K562 (cell line): ENCODE measurements at regions not wholly inside any gene's neighbourhood (a gene's known extent, or its start where the extent isn't known, plus 50 kb on each side); places are given as distances from the start of the nearest gene placed in this dataset.

Source experiments
- ATAC-seq: fragments of 200-7000 bp; cut with Tn5 transposase; 3 replicates; pipeline ENCODE4 v1.9.1; 2020; ENCODE audit warnings: moderate library complexity
- BruUV-seq: library from RNA; stranded (reverse); fragments of 400-500 nt; replicated peaks from 2 replicates; lab custom pipeline; 2021; lab: Mats Ljungman, UMichigan
- CTCF ChIA-PET: fragments of 300-600 bp; formaldehyde crosslinking; extraction: SDS; loops from one replicate; lab custom pipeline; 2021; ENCODE audit warnings: low intra/inter-chr PET ratio; lab: Yijun Ruan, JAX
- POLR2A ChIA-PET: fragments of 300-600, 350-650 bp; sonication (Branson Sonifier 250); formaldehyde crosslinking; extraction: SDS; loops from one replicate; lab custom pipeline; 2021; ENCODE audit warnings: antibody characterized with exemption, inconsistent platforms; lab: Yijun Ruan, JAX
- DNase-seq, 4 experiments: peaks; one replicate each; pipeline versions ENCODE4 v3.0.0 to v3.0.0-alpha.2; 2011 to 2018; ENCODE audit warnings: low spot score in 3 of 4, mixed read lengths in 3 of 4; ENCODE audit errors: extremely low read depth in 1 of 4
- FAIRE-seq: peaks from 2 replicates; lab custom pipeline; 2011; peaks lifted over from hg19 to GRCh38; lab: Jason Lieb, UNC
- H2AFZ ChIP-seq: 2 replicates; pipeline ENCODE4 v1.6.0; 2011; ENCODE audit warnings: low read depth, low read length, control low read depth, inconsistent platforms
- H3K27ac ChIP-seq: fragments of 200-600 bp; 3 replicates; pipeline ENCODE4 v1.8.0; 2011; ENCODE audit warnings: low read depth, mild to moderate bottlenecking, control low read depth, inconsistent platforms, low read length, moderate library complexity, mixed read lengths; ENCODE audit errors: extremely low read depth
- H3K27me3 ChIP-seq, 2 experiments: fragments of 300-600 bp in 1 of 2; 2 replicates in 1 of 2; 3 replicates in 1 of 2; pipeline versions ENCODE4 v1.6.0 to v1.8.0; 2011; ENCODE audit warnings: inconsistent platforms in 2 of 2, low read length in 2 of 2, mild to moderate bottlenecking in 1 of 2, mixed read lengths in 1 of 2, moderate library complexity in 1 of 2; ENCODE audit not compliant: control insufficient read depth in 2 of 2, insufficient read depth in 2 of 2
- H3K36me3 ChIP-seq: fragments of 300-600 bp; 3 replicates; pipeline ENCODE4 v1.8.0; 2011; ENCODE audit warnings: mild to moderate bottlenecking, low read length, inconsistent platforms; ENCODE audit not compliant: control insufficient read depth, insufficient read depth
- H3K4me1 ChIP-seq, 2 experiments: fragments of 200-600 bp in 1 of 2; replicated peaks in 1 of 2; 2 replicates in 1 of 2; 3 replicates in 1 of 2; pipeline versions ENCODE4 v1.5.1 to v1.8.0; 2011; ENCODE audit warnings: inconsistent platforms in 2 of 2, low read length in 2 of 2, mild to moderate bottlenecking in 1 of 2, mixed read lengths in 1 of 2, moderate library complexity in 1 of 2; ENCODE audit not compliant: control insufficient read depth in 2 of 2, insufficient read depth in 2 of 2
- H3K4me2 ChIP-seq: 2 replicates; pipeline ENCODE4 v1.6.1; 2011; ENCODE audit warnings: low read length, control low read depth, inconsistent platforms, mixed read lengths; ENCODE audit not compliant: insufficient read depth
- H3K4me3 ChIP-seq: fragments of 200-600 bp; sonication (generic), shearing (Covaris generic); 2 replicates; pipeline ENCODE4 v1.5.1; 2016; ENCODE audit warnings: control low read depth, inconsistent platforms
- H3K79me2 ChIP-seq: fragments of 200-600 bp; 3 replicates; pipeline ENCODE4 v1.8.0; 2011; ENCODE audit warnings: low read length, inconsistent platforms; ENCODE audit not compliant: control insufficient read depth, insufficient read depth
- H3K9ac ChIP-seq, 2 experiments: 2 replicates each; pipeline versions ENCODE4 v1.6.0 to v1.6.1; 2011; ENCODE audit warnings: low read depth in 2 of 2, low read length in 2 of 2, control low read depth in 1 of 2, inconsistent platforms in 1 of 2, mild to moderate bottlenecking in 1 of 2, mixed read lengths in 1 of 2; ENCODE audit not compliant: insufficient read depth in 1 of 2
- H3K9me1 ChIP-seq: one replicate; pipeline ENCODE4 v1.6.0; 2011; ENCODE audit warnings: inconsistent platforms, mild to moderate bottlenecking, low read length, moderate library complexity; ENCODE audit not compliant: control insufficient read depth, insufficient read depth
- H3K9me3 ChIP-seq: replicated peaks from 2 replicates; pipeline ENCODE4 v1.5.1; 2011; ENCODE audit warnings: low read depth, low read length, inconsistent platforms; ENCODE audit not compliant: control insufficient read depth, insufficient read depth
- H4K20me1 ChIP-seq: replicated peaks from 2 replicates; pipeline ENCODE4 v1.6.1; 2011; ENCODE audit warnings: low read length, inconsistent platforms, mixed read lengths; ENCODE audit not compliant: control insufficient read depth, insufficient read depth
- ARID2 ChIP-seq: fragments of 450-650 bp; IDR thresholded peaks from 2 replicates; pipeline ENCODE4 v1.6.1; 2017; ENCODE audit warnings: antibody characterized with exemption, mild to moderate bottlenecking
- BHLHE40 ChIP-seq: IDR thresholded peaks from 2 replicates; pipeline ENCODE4 v1.6.1; 2011; ENCODE audit warnings: low read length, improper control_type of control experiment
- CBX8 ChIP-seq: fragments of 200-600 bp; sonication (generic); IDR thresholded peaks from 2 replicates; pipeline ENCODE4 v1.6.1; 2012; ENCODE audit warnings: borderline replicate concordance, mixed run types, low read depth, mild to moderate bottlenecking, moderate library complexity, mixed read lengths, low read length, control low read depth, inconsistent platforms; ENCODE audit not compliant: poor library complexity, severe bottlenecking; ENCODE audit errors: extremely low read depth
- CHCHD3 ChIP-seq: fragments of 250-450 bp; sonication (Bioruptor Pico); IDR thresholded peaks from 2 replicates; pipeline ENCODE4 v2.1.2; 2022; ENCODE audit warnings: mild to moderate bottlenecking
- DDX20 ChIP-seq: fragments of 450-650 bp; IDR thresholded peaks from 2 replicates; pipeline ENCODE4 v1.6.1; 2016; ENCODE audit warnings: missing genetic modification characterization, low read depth, mild to moderate bottlenecking, missing compliant biosample characterization, moderate library complexity
- NCOA1 ChIP-seq: fragments of 450-650 bp; IDR thresholded peaks from 2 replicates; pipeline ENCODE4 v1.6.1; 2016; ENCODE audit warnings: low read depth
- SRSF1 ChIP-seq: fragments of 200-400 bp; formaldehyde crosslinking; IDR thresholded peaks from 2 replicates; pipeline ENCODE4 v1.6.1; 2017; ENCODE audit warnings: mild to moderate bottlenecking, low read depth, low read length, moderate library complexity
- ZNF316 ChIP-seq: fragments of 450-650 bp; IDR thresholded peaks from 2 replicates; pipeline ENCODE4 v1.6.1; 2016
- ZNF583 ChIP-seq: fragments of 250-450 bp; sonication (Bioruptor Pico); IDR thresholded peaks from 2 replicates; pipeline ENCODE4 v1.4.0; 2020
- WGBS: fragments of 100-300 bp; shearing (Covaris generic); methylation state at CpG from one replicate; pipeline ENCODE4 v1.1.6; 2016; ENCODE audit warnings: low coverage, mixed read lengths; ENCODE audit not compliant: insufficient coverage; ENCODE audit errors: missing lambda C conversion rate; 5-methylcytosine and 5-hydroxymethylcytosine counted together
- in situ Hi-C: fragments of 300-500 bp; cut with MboI; formaldehyde crosslinking; loops from 4 replicates; pipeline ENCODE4 v1.15.0; 2018; ENCODE audit warnings: inconsistent platforms, mixed read lengths
- intact Hi-C: fragments of 100-400 bp; cut with micrococcal nuclease; formaldehyde crosslinking; loops from 2 replicates; pipeline ENCODE4 v1.14.2; 2022
- TF ChIP-seq, protein P1 (sequence below): fragments of 250-450 bp; sonication (Bioruptor Pico); IDR thresholded peaks from 2 replicates; pipeline ENCODE4 v1.4.0; 2020
- TF ChIP-seq, protein P2 (sequence below): sonication (generic); formaldehyde crosslinking; IDR thresholded peaks from 2 replicates; pipeline ENCODE4 v1.8.0; 2022; ENCODE audit warnings: missing genetic modification reagents, mild to moderate bottlenecking, borderline replicate concordance
- TF ChIP-seq, protein P3 (sequence below): sonication (generic); formaldehyde crosslinking; IDR thresholded peaks from 2 replicates; pipeline ENCODE4 v1.8.0; 2022; ENCODE audit warnings: missing genetic modification reagents, mild to moderate bottlenecking, moderate library complexity, borderline replicate concordance

DNA sequence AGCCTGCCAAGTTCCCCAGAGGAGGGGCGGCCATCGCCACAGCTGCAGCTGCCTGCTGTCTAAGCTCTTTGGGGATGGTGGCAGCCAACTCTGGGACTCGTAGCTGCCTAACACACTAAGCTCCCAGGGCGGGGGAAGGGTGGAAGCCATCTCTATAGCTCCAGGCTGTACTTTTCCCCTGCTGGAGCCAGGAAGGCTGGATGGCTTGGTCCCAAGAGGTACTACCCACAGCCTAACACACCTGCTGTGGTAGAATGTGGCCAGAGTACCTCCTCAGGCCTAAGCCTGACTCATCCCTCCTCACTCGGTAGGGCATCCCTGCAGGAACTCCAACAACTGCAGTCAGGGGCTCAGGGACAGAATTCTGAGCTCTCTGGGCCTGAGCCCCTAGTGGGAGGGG, 151.7 kb upstream of the TAC1 start (continued):
- TF ChIP-seq, protein P1, sequence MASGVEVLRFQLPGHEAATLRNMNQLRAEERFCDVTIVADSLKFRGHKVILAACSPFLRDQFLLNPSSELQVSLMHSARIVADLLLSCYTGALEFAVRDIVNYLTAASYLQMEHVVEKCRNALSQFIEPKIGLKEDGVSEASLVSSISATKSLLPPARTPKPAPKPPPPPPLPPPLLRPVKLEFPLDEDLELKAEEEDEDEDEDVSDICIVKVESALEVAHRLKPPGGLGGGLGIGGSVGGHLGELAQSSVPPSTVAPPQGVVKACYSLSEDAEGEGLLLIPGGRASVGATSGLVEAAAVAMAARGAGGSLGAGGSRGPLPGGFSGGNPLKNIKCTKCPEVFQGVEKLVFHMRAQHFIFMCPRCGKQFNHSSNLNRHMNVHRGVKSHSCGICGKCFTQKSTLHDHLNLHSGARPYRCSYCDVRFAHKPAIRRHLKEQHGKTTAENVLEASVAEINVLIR (CRISPR knock-in tag) = no peak
- TF ChIP-seq, protein P2, sequence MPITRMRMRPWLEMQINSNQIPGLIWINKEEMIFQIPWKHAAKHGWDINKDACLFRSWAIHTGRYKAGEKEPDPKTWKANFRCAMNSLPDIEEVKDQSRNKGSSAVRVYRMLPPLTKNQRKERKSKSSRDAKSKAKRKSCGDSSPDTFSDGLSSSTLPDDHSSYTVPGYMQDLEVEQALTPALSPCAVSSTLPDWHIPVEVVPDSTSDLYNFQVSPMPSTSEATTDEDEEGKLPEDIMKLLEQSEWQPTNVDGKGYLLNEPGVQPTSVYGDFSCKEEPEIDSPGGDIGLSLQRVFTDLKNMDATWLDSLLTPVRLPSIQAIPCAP = no peak
- TF ChIP-seq BHLHE40 (no peak), CBX8 (no peak), DDX20 (tag) (no peak), ZNF583 (CRISPR knock-in tag) (no peak), ARID2 (no peak), ZNF316 (no peak), SRSF1 (no peak)
- TF ChIP-seq, protein P3, sequence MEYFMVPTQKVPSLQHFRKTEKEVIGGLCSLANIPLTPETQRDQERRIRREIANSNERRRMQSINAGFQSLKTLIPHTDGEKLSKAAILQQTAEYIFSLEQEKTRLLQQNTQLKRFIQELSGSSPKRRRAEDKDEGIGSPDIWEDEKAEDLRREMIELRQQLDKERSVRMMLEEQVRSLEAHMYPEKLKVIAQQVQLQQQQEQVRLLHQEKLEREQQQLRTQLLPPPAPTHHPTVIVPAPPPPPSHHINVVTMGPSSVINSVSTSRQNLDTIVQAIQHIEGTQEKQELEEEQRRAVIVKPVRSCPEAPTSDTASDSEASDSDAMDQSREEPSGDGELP = no peak

DNA sequence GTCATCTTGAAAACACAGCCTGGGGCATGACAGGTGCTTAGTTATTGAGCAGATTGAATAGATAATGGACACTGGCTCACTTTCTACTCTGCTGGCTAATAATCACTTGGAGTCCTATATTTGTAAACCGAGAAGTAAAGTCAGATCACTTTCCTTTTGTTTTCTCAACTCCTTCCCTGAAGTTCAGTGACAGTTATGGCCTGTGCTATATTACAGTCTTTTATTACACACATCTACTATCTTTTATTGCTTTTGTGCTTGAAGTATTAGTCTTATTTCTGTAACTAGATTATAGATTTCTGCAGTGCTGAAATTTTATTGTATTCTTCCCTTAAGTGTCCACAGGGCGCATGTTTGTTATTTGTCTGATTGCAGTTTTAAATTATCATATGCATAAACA, 136.4 kb upstream of the TAC1 start:
- Histone ChIP-seq H3K4me1 (no peaks in the 10 kb centered on the region), H3K9me1 (no peaks in the 10 kb centered on the region), H3K4me3 (no peak overlapping the region), H4K20me1 (no peaks in the 10 kb centered on the region), H2AFZ (no peak overlapping the region), H3K4me2 (no peak overlapping the region), H3K27ac (no peak overlapping the region), H3K9ac (no peak overlapping the region), H3K9me3 (no peaks in the 10 kb centered on the region), H3K36me3 (no peaks in the 10 kb centered on the region), H3K27me3 (peaks cover 2 to 7% of the 10 kb centered on the region in 2 experiments; a peak in 4 of 5 replicates), H3K79me2 (no peaks in the 10 kb centered on the region)
- BruUV-seq = no TSS peak
- WGBS = 0% methylated on average over 2 of the region's 2 CpGs
- POLR2A ChIA-PET = no interaction called here
- ATAC-seq (no peak), DNase-seq (no peak), FAIRE-seq (no peak)
- in situ Hi-C loops = no loop called here
- intact Hi-C loops = no loop called here
- CTCF ChIA-PET = no interaction called here
- TF ChIP-seq CHCHD3 (CRISPR knock-in tag) (no peak), NCOA1 (no peak)
